HUES6 (cell line): ENCODE measurements at regions not wholly inside any gene's neighbourhood (a gene's known extent, or its start where the extent isn't known, plus 50 kb on each side); places are given as distances from the start of the nearest gene placed in this dataset.
"Not testable (repeated sequence)": the region's sequence is repeated elsewhere in the genome, so short reads cannot be mapped to it uniquely, and the experiment has no call there.

ENCODE experiments used
- H3K27ac ChIP-seq: 2 replicates; pipeline ENCODE4 v1.7.0; 2013; ENCODE audit warnings: low read depth, mild to moderate bottlenecking, low read length, inconsistent platforms
- H3K27me3 ChIP-seq: 2 replicates; pipeline ENCODE4 v1.6.1; 2013; ENCODE audit warnings: low read length; ENCODE audit not compliant: control insufficient read depth, insufficient read depth
- H3K36me3 ChIP-seq: 2 replicates; pipeline ENCODE4 v1.6.1; 2013; ENCODE audit warnings: low read length; ENCODE audit not compliant: control insufficient read depth, insufficient read depth
- H3K4me1 ChIP-seq: 2 replicates; pipeline ENCODE4 v1.6.1; 2013; ENCODE audit warnings: low read length; ENCODE audit not compliant: control insufficient read depth, insufficient read depth
- H3K4me3 ChIP-seq: 2 replicates; pipeline ENCODE4 v1.5.1; 2013; ENCODE audit warnings: low read depth, low read length
- H3K9ac ChIP-seq: one replicate; pipeline ENCODE4 v1.6.1; 2013; ENCODE audit warnings: mild to moderate bottlenecking, low read length
- H3K9me3 ChIP-seq: 2 replicates; pipeline ENCODE4 v1.6.1; 2013; ENCODE audit warnings: low read depth, low read length; ENCODE audit not compliant: control insufficient read depth, insufficient read depth

- not testable (repeated sequence) for H3K36me3 ChIP-seq, H3K4me1 ChIP-seq, H3K27me3 ChIP-seq, H3K4me3 ChIP-seq, H3K9ac ChIP-seq, H3K9me3 ChIP-seq, H3K27ac ChIP-seq
Observed at GRCh38 chr7:84883570-84883969, 303.3 kb downstream of the SEMA3D start.

- not testable (repeated sequence) for H3K9ac ChIP-seq, H3K27me3 ChIP-seq, H3K27ac ChIP-seq, H3K9me3 ChIP-seq, H3K36me3 ChIP-seq, H3K4me1 ChIP-seq
- peak overlapping the region; percentile 16; the same call in 1 of the 2 replicates for H3K4me3 ChIP-seq
Observed at GRCh38 chr7:84880326-84880997, 306.4 kb downstream of the SEMA3D start.

GRCh38 chr7:84879570-84880325, 307.1 kb downstream of the SEMA3D start:
- Histone ChIP-seq H3K4me3 (no peak overlapping the region; the same call in 1 of the 2 replicates), H3K4me1 (no peaks in the 10 kb centered on the region), H3K9ac (no peak overlapping the region), H3K36me3 (no peaks in the 10 kb centered on the region), H3K27me3 (no peaks in the 10 kb centered on the region), H3K27ac (no peak overlapping the region), H3K9me3 (peaks cover 6% of the 10 kb centered on the region; the same call in 1 of the 2 replicates)

GRCh38 chr7:84877943-84878570, 308.8 kb downstream of the SEMA3D start:
- Histone ChIP-seq H3K36me3 (no peaks in the 10 kb centered on the region), H3K9me3 (0 out of 2 replicates have a peak, but pooled peaks cover 3% of the 10 kb centered on the region), H3K4me1 (no peaks in the 10 kb centered on the region), H3K27ac (no peak overlapping the region), H3K4me3 (no peak overlapping the region), H3K27me3 (no peaks in the 10 kb centered on the region), H3K9ac (no peak overlapping the region)

- Histone ChIP-seq H3K9ac (no peak overlapping the region), H3K36me3 (no peaks in the 10 kb centered on the region), H3K4me1 (no peaks in the 10 kb centered on the region), H3K27me3 (no peaks in the 10 kb centered on the region), H3K4me3 (no peak overlapping the region), H3K9me3 (0 out of 2 replicates have a peak, but pooled peaks cover 3% of the 10 kb centered on the region), H3K27ac (no peak overlapping the region)
Observed at GRCh38 chr7:84876061-84876821, 310.6 kb downstream of the SEMA3D start.

GRCh38 chr7:84865560-84865959, 321.3 kb downstream of the SEMA3D start:
- H3K36me3 ChIP-seq, result no peaks in the 10 kb centered on the region
- no peak overlapping the region for H3K9ac ChIP-seq
- H3K27ac ChIP-seq, result no peak overlapping the region
- peaks cover 4% of the 10 kb centered on the region; the same call in 1 of the 2 replicates for H3K4me1 ChIP-seq
- no peaks in the 10 kb centered on the region for H3K9me3 ChIP-seq
- no peak overlapping the region for H3K4me3 ChIP-seq
- H3K27me3 ChIP-seq, result no peaks in the 10 kb centered on the region

- H3K4me1 ChIP-seq, result no peaks in the 10 kb centered on the region
- no peaks in the 10 kb centered on the region for H3K36me3 ChIP-seq
- no peaks in the 10 kb centered on the region for H3K27me3 ChIP-seq
- H3K9me3 ChIP-seq, result peaks cover 3% of the 10 kb centered on the region; the same call in 1 of the 2 replicates
- H3K9ac ChIP-seq, result no peak overlapping the region
- H3K27ac ChIP-seq, result no peak overlapping the region
- no peak overlapping the region for H3K4me3 ChIP-seq
Observed at GRCh38 chr7:84857336-84857735, 329.5 kb downstream of the SEMA3D start.

GRCh38 chr7:84855758-84856157, 331.1 kb downstream of the SEMA3D start:
- Histone ChIP-seq H3K9me3 (peaks cover 3% of the 10 kb centered on the region; the same call in 1 of the 2 replicates), H3K36me3 (no peaks in the 10 kb centered on the region), H3K9ac (no peak overlapping the region), H3K27me3 (no peaks in the 10 kb centered on the region), H3K4me3 (no peak overlapping the region), H3K27ac (no peak overlapping the region), H3K4me1 (no peaks in the 10 kb centered on the region)

GRCh38 chr7:84848974-84849372, 337.9 kb downstream of the SEMA3D start:
- not testable (repeated sequence) for H3K36me3 ChIP-seq, H3K9ac ChIP-seq, H3K27me3 ChIP-seq, H3K4me1 ChIP-seq, H3K27ac ChIP-seq, H3K9me3 ChIP-seq, H3K4me3 ChIP-seq

GRCh38 chr7:84848219-84848973, 338.5 kb downstream of the SEMA3D start:
- Histone ChIP-seq H3K27ac (no peak overlapping the region), H3K27me3 (no peaks in the 10 kb centered on the region), H3K4me3 (no peak overlapping the region), H3K9ac (no peak overlapping the region), H3K9me3 (no peaks in the 10 kb centered on the region), H3K36me3 (no peaks in the 10 kb centered on the region), H3K4me1 (no peaks in the 10 kb centered on the region)
